Stimulated activated naive B cell treated with anti-CD40 and anti-IgM and Interleukin-4, amounts not matched to agents 10 μg/mL and 1 μg/mL and 100 μg/mL, for 72 hours (primary cell): ENCODE measurements at regions not wholly inside any gene's neighbourhood (a gene's known extent, or its start where the extent isn't known, plus 50 kb on each side); places are given as distances from the start of the nearest gene placed in this dataset.

ENCODE experiments used
- ATAC-seq, 2 donors: fragments of 150-1000 bp; cut with Tn5 transposase; replicated peaks; 2 replicates each; pipeline ENCODE4 v1.10.0; 2021; ENCODE audit warnings: moderate library complexity in 1 of 2
- DNase-seq: peaks from one replicate; pipeline ENCODE4 v3.0.0; 2021
- H3K27ac Mint-ChIP-seq: one replicate; pipeline ENCODE4 v1.8.0; 2022; ENCODE audit warnings: mild to moderate bottlenecking, mixed read lengths
- H3K27me3 Mint-ChIP-seq, 2 donors: one replicate each; pipeline ENCODE4 v1.8.0; 2022; ENCODE audit warnings: mixed read lengths in 2 of 2
- H3K36me3 Mint-ChIP-seq, 2 donors: one replicate each; pipeline ENCODE4 v1.8.0; 2022; ENCODE audit warnings: mixed read lengths in 2 of 2, mild to moderate bottlenecking in 1 of 2
- H3K4me1 Mint-ChIP-seq, 2 donors: one replicate each; pipeline ENCODE4 v1.8.0; 2022; ENCODE audit warnings: mixed read lengths in 2 of 2, mild to moderate bottlenecking in 1 of 2
- H3K4me3 Mint-ChIP-seq, 2 donors: one replicate each; pipeline ENCODE4 v1.8.0; 2022; ENCODE audit warnings: mild to moderate bottlenecking in 2 of 2, mixed read lengths in 2 of 2, moderate library complexity in 1 of 2
- H3K9me3 Mint-ChIP-seq, 2 donors: one replicate each; pipeline ENCODE4 v1.8.0; 2022; ENCODE audit warnings: mixed read lengths in 2 of 2, mild to moderate bottlenecking in 1 of 2

- no peak for DNase-seq
- no peak for ATAC-seq
- no peaks in the 10 kb centered on the region for H3K9me3 Mint-ChIP-seq
- H3K4me3 Mint-ChIP-seq, result no peak overlapping the region
- no peak overlapping the region for H3K27ac Mint-ChIP-seq
- H3K4me1 Mint-ChIP-seq, result no peaks in the 10 kb centered on the region
- no peaks in the 10 kb centered on the region for H3K27me3 Mint-ChIP-seq
- H3K36me3 Mint-ChIP-seq, result no peaks in the 10 kb centered on the region
Observed at GRCh38 chr2:216808805-216809425, 50.9 kb downstream of the TNP1 start.

GRCh38 chr2:216807857-216808272 is 52.0 kb downstream of the TNP1 start:
- Mint-ChIP-seq H3K27ac (no peak overlapping the region), H3K4me3 (no peak overlapping the region), H3K36me3 (no peaks in the 10 kb centered on the region), H3K4me1 (no peaks in the 10 kb centered on the region), H3K27me3 (no peaks in the 10 kb centered on the region), H3K9me3 (no peaks in the 10 kb centered on the region)
- ATAC-seq (no peak), DNase-seq (no peak)

- no peak for ATAC-seq
- H3K27ac Mint-ChIP-seq, result no peak overlapping the region
Observed at GRCh38 chr2:216804357-216805350, 55.2 kb downstream of the TNP1 start.

GRCh38 chr2:216803791-216804190 is 56.1 kb downstream of the TNP1 start:
- H3K36me3 Mint-ChIP-seq, result no peaks in the 10 kb centered on the region
- no peak for DNase-seq
- H3K27ac Mint-ChIP-seq, result no peak overlapping the region

More at GRCh38 chr2:216804357-216805350, 55.2 kb downstream of the TNP1 start:
- no peaks in the 10 kb centered on the region for H3K36me3 Mint-ChIP-seq
- DNase-seq, result no peak
- peaks cover 0 to 3% of the 10 kb centered on the region in 2 donors for H3K27me3 Mint-ChIP-seq
- no peaks in the 10 kb centered on the region for H3K9me3 Mint-ChIP-seq
- H3K4me1 Mint-ChIP-seq, result no peaks in the 10 kb centered on the region
- no peak overlapping the region for H3K4me3 Mint-ChIP-seq

GRCh38 chr2:216802516-216803215 is 57.2 kb downstream of the TNP1 start:
- Mint-ChIP-seq H3K27me3 (peaks cover 2 to 5% of the 10 kb centered on the region in 2 donors), H3K4me3 (no peak overlapping the region), H3K9me3 (no peaks in the 10 kb centered on the region), H3K36me3 (no peaks in the 10 kb centered on the region), H3K4me1 (no peaks in the 10 kb centered on the region), H3K27ac (no peak overlapping the region)
- DNase-seq (no peak), ATAC-seq (no peak)

More at GRCh38 chr2:216803791-216804190, 56.1 kb downstream of the TNP1 start:
- no peak overlapping the region for H3K4me3 Mint-ChIP-seq
- no peaks in the 10 kb centered on the region for H3K9me3 Mint-ChIP-seq
- H3K27me3 Mint-ChIP-seq, result peaks cover 0 to 5% of the 10 kb centered on the region in 2 donors
- no peak for ATAC-seq
- H3K4me1 Mint-ChIP-seq, result no peaks in the 10 kb centered on the region

- Mint-ChIP-seq H3K27me3 (peaks cover 4 to 5% of the 10 kb centered on the region in 2 donors), H3K4me3 (no peak overlapping the region), H3K27ac (no peak overlapping the region), H3K9me3 (no peaks in the 10 kb centered on the region), H3K36me3 (no peaks in the 10 kb centered on the region), H3K4me1 (no peaks in the 10 kb centered on the region)
- ATAC-seq (no peak), DNase-seq (no peak)
Observed at GRCh38 chr2:216800836-216801235, 59.0 kb downstream of the TNP1 start.

- no peaks in the 10 kb centered on the region for H3K4me1 Mint-ChIP-seq
- no peak for DNase-seq
- no peak for ATAC-seq
- H3K27ac Mint-ChIP-seq, result no peak overlapping the region
- H3K36me3 Mint-ChIP-seq, result no peaks in the 10 kb centered on the region
- H3K9me3 Mint-ChIP-seq, result no peaks in the 10 kb centered on the region
- H3K4me3 Mint-ChIP-seq, result no peak overlapping the region
- peaks cover 4 to 5% of the 10 kb centered on the region in 2 donors for H3K27me3 Mint-ChIP-seq
Observed at GRCh38 chr2:216799873-216800431, 59.9 kb downstream of the TNP1 start.

- H3K36me3 Mint-ChIP-seq, result no peaks in the 10 kb centered on the region
- no peaks in the 10 kb centered on the region for H3K9me3 Mint-ChIP-seq
- H3K4me3 Mint-ChIP-seq, result no peak overlapping the region
- H3K27me3 Mint-ChIP-seq, result peaks cover 17 to 18% of the 10 kb centered on the region in 2 donors
- DNase-seq (no peak), ATAC-seq (no peak)
- H3K27ac Mint-ChIP-seq, result no peak overlapping the region
- H3K4me1 Mint-ChIP-seq, result no peaks in the 10 kb centered on the region
Observed at GRCh38 chr2:216796115-216796840, 63.6 kb downstream of the TNP1 start.

- H3K36me3 Mint-ChIP-seq, result no peaks in the 10 kb centered on the region
- peaks cover 13 to 17% of the 10 kb centered on the region in 2 donors for H3K27me3 Mint-ChIP-seq
- no peaks in the 10 kb centered on the region for H3K9me3 Mint-ChIP-seq
- H3K4me1 Mint-ChIP-seq, result no peaks in the 10 kb centered on the region
- no peak for DNase-seq
- ATAC-seq, result no peak
- H3K4me3 Mint-ChIP-seq, result no peak overlapping the region
- H3K27ac Mint-ChIP-seq, result no peak overlapping the region
Observed at GRCh38 chr2:216793386-216793785, 66.5 kb downstream of the TNP1 start.

GRCh38 chr2:216792222-216793021 is 67.4 kb downstream of the TNP1 start:
- H3K27ac Mint-ChIP-seq, result no peak overlapping the region

GRCh38 chr2:216791303-216791702 is 68.6 kb downstream of the TNP1 start:
- DNase-seq (no peak), ATAC-seq (no peak)
- Mint-ChIP-seq H3K27me3 (peaks cover 15% of the 10 kb centered on the region in 2 donors), H3K9me3 (no peaks in the 10 kb centered on the region), H3K27ac (no peak overlapping the region), H3K36me3 (no peaks in the 10 kb centered on the region), H3K4me3 (no peak overlapping the region), H3K4me1 (no peaks in the 10 kb centered on the region)

More at GRCh38 chr2:216792222-216793021, 67.4 kb downstream of the TNP1 start:
- peaks cover 13% of the 10 kb centered on the region in 2 donors for H3K27me3 Mint-ChIP-seq
- H3K36me3 Mint-ChIP-seq, result no peaks in the 10 kb centered on the region
- no peak overlapping the region for H3K4me3 Mint-ChIP-seq
- ATAC-seq, result no peak
- no peak for DNase-seq
- H3K4me1 Mint-ChIP-seq, result no peaks in the 10 kb centered on the region
- H3K9me3 Mint-ChIP-seq, result no peaks in the 10 kb centered on the region

- no peak overlapping the region for H3K4me3 Mint-ChIP-seq
- no peak overlapping the region for H3K27ac Mint-ChIP-seq
- no peaks in the 10 kb centered on the region for H3K9me3 Mint-ChIP-seq
- no peak for DNase-seq
- peaks cover 15 to 21% of the 10 kb centered on the region in 2 donors for H3K27me3 Mint-ChIP-seq
- no peaks in the 10 kb centered on the region for H3K36me3 Mint-ChIP-seq
- H3K4me1 Mint-ChIP-seq, result no peaks in the 10 kb centered on the region
- no peak for ATAC-seq
Observed at GRCh38 chr2:216789081-216789480, 70.8 kb downstream of the TNP1 start.
